ENCODE measurements at regions not wholly inside any gene's neighbourhood (a gene's known extent, or its start where the extent isn't known, plus 50 kb on each side); places are given as distances from the start of the nearest gene placed in this dataset.

GRCh38 chr4:130640592-130640991 lies 1544.6 kb downstream of the C4orf33 start:
- Histone ChIP-seq H3K4me3 (no peak overlapping the region), H3K27me3 (ENCODE audit: control insufficient read depth in 2 of 2, insufficient read depth in 2 of 2, low read length in 2 of 2) (no peaks in the 10 kb centered on the region), H2AFZ (ENCODE audit: low read depth, low read length) (no peak overlapping the region), H3K9me1 (ENCODE audit: control insufficient read depth, insufficient read depth, low read length) (no peaks in the 10 kb centered on the region), H3K4me2 (ENCODE audit: insufficient read depth, low read length) (no peak overlapping the region), H3K4me1 (replicated peaks in 1 of 2; ENCODE audit: control insufficient read depth in 2 of 2, insufficient read depth in 2 of 2, low read length in 2 of 2) (no peaks in the 10 kb centered on the region), H3K79me2 (ENCODE audit: control insufficient read depth, insufficient read depth, low read length) (no peaks in the 10 kb centered on the region), H4K20me1 (replicated peaks; ENCODE audit: control insufficient read depth, insufficient read depth, low read length) (no peaks in the 10 kb centered on the region), H3K27ac (ENCODE audit: extremely low read depth, low read depth, low read length) (no peak overlapping the region), H3K9ac (ENCODE audit: insufficient read depth in 1 of 2, low read depth in 2 of 2, low read length in 2 of 2) (no peak overlapping the region), H3K9me3 (replicated peaks; ENCODE audit: control insufficient read depth, insufficient read depth, low read depth, low read length) (no peaks in the 10 kb centered on the region; the same call in 1 of the 2 replicates), H3K36me3 (ENCODE audit: control insufficient read depth, insufficient read depth, low read length) (no peaks in the 10 kb centered on the region)
- ATAC-seq (no peak), FAIRE-seq (no peak), DNase-seq (ENCODE audit: extremely low read depth in 1 of 4, low spot score in 3 of 4) (no peak)
- BruUV-seq (replicated peaks): no TSS peak
- in situ Hi-C loops (cut with MboI): no loop called here
- 0% methylated on average over 2 of the region's 2 CpGs for WGBS (ENCODE audit: insufficient coverage, low coverage, missing lambda C conversion rate)
- TF ChIP-seq WHSC1 (IDR thresholded peaks at IDR 0.05; ENCODE audit: low read length) (no peak), CCNT2 (IDR thresholded peaks at IDR 0.05; ENCODE audit: borderline replicate concordance, extremely low read depth, insufficient read length, low read depth, low read length) (no peak), ZNF764 (CRISPR knock-in tag; IDR thresholded peaks at IDR 0.05; ENCODE audit: low read depth) (no peak), CGGBP1 (CRISPR knock-in tag; IDR thresholded peaks at IDR 0.05) (no peak), FOXO4 (CRISPR knock-in tag; IDR thresholded peaks at IDR 0.05) (no peak), ZNF75A (CRISPR knock-in tag; IDR thresholded peaks at IDR 0.05) (no peak), NFIC (IDR thresholded peaks at IDR 0.05) (no peak), ZNF41 (CRISPR knock-in tag; conservative IDR thresholded peaks at IDR 0.05) (no peak), IFI16 (CRISPR knock-in tag; IDR thresholded peaks at IDR 0.05) (no peak), PCBP1 (IDR thresholded peaks at IDR 0.05; ENCODE audit: low read depth, low read length, poor library complexity, severe bottlenecking) (no peak), RBM25 (IDR thresholded peaks at IDR 0.05; ENCODE audit: low read depth, low read length, severe bottlenecking) (no peak), ZNF24 (IDR thresholded peaks at IDR 0.05) (no peak), E2F3 (CRISPR knock-in tag; IDR thresholded peaks at IDR 0.05) (no peak), ZNF184 (CRISPR knock-in tag; IDR thresholded peaks at IDR 0.05) (no peak), ZNF398 (CRISPR knock-in tag; IDR thresholded peaks at IDR 0.05) (no peak), HDAC3 (IDR thresholded peaks at IDR 0.05; ENCODE audit: borderline replicate concordance, partially characterized antibody) (no peak), MAFF (IDR thresholded peaks at IDR 0.05; ENCODE audit: low read length) (no peak)
- POLR2A ChIA-PET: no interaction called here
- intact Hi-C loops (cut with micrococcal nuclease): no loop called here
- CTCF ChIA-PET (ENCODE audit: low intra/inter-chr PET ratio): no interaction called here
